ENCODE measurements at regions not wholly inside any gene's neighbourhood (a gene's known extent, or its start where the extent isn't known, plus 50 kb on each side); places are given as distances from the start of the nearest gene placed in this dataset.

- ATAC-seq = no peak
- ChIA-PET POLR2A (no interaction called here), CTCF (no interaction called here), RAD21 (ENCODE audit: low non-redundant PET in 1 of 2, low total read pairs in 2 of 2, uncharacterized antibody in 2 of 2, unreplicated experiment in 2 of 2) (no interaction called here)
- Histone ChIP-seq H3K9ac (ENCODE audit: low read length) (no peak overlapping the region), H3K4me2 (ENCODE audit: low read length) (no peak overlapping the region), H3K9me2 (ENCODE audit: insufficient read depth) (no peaks in the 10 kb centered on the region), H3K4me1 (ENCODE audit: control insufficient read depth in 1 of 2, insufficient read depth in 2 of 2, low read length in 2 of 2) (no peaks in the 10 kb centered on the region), H3K9me3 (ENCODE audit: control insufficient read depth in 1 of 2, insufficient read depth in 1 of 2, low read depth in 1 of 2, low read length in 2 of 2) (no peaks in the 10 kb centered on the region), H3K79me2 (ENCODE audit: insufficient read depth, low read length) (no peaks in the 10 kb centered on the region), H2AFZ (ENCODE audit: low read depth, low read length, poor library complexity, severe bottlenecking) (no peak overlapping the region), H3K36me3 (ENCODE audit: control insufficient read depth in 1 of 2, insufficient read depth in 2 of 2, low read length in 2 of 2) (no peaks in the 10 kb centered on the region), H4K20me1 (ENCODE audit: insufficient read depth) (no peaks in the 10 kb centered on the region), H3K27me3 (ENCODE audit: insufficient read depth, low read length) (no peaks in the 10 kb centered on the region), H3K27ac (ENCODE audit: low read depth, low read length) (no peak overlapping the region), H3K4me3 (replicated peaks in 1 of 2; ENCODE audit: low read depth in 1 of 2, low read length in 2 of 2) (no peak overlapping the region)
- TF ChIP-seq SRF (IDR thresholded peaks at IDR 0.05; ENCODE audit: low read depth) (no peak), FOSL1 (IDR thresholded peaks at IDR 0.05; ENCODE audit: low read depth) (no peak), ZNF274 (IDR thresholded peaks at IDR 0.05; ENCODE audit: low read depth, low read length) (no peak), CEBPB (IDR thresholded peaks at IDR 0.05; ENCODE audit: low read depth) (no peak), EZH2phosphoT487 (IDR thresholded peaks at IDR 0.05; ENCODE audit: borderline replicate concordance) (no peak), YY1 (IDR thresholded peaks at IDR 0.05; ENCODE audit: extremely low read depth, insufficient replicate concordance, low read depth, low read length) (no peak), ELF1 (IDR thresholded peaks at IDR 0.05; ENCODE audit: borderline replicate concordance, low read depth) (no peak), ATF3 (IDR thresholded peaks at IDR 0.05) (no peak), EZH2 (IDR thresholded peaks at IDR 0.05) (no peak), MAX (IDR thresholded peaks at IDR 0.05) (no peak), SIN3A (IDR thresholded peaks at IDR 0.05; ENCODE audit: low read depth) (no peak), CBX3 (IDR thresholded peaks at IDR 0.05; ENCODE audit: low read depth) (no peak), RAD21 (IDR thresholded peaks at IDR 0.05; ENCODE audit: low read depth) (no peak)
- no TSS peak for BruUV-seq (replicated peaks)
- intact Hi-C loops (cut with micrococcal nuclease) = no loop called here
- no peak for DNase-seq (ENCODE audit: low read depth, low spot score)
Measured at GRCh38 chr5:121175986-121176385, 675.7 kb upstream of the FTMT start.

Data from HCT116 (cell line).